Spleen (tissue), 11 donors: ENCODE measurements at regions not wholly inside any gene's neighbourhood (a gene's known extent, or its start where the extent isn't known, plus 50 kb on each side); places are given as distances from the start of the nearest gene placed in this dataset.

Experiments used
- DNase-seq: peaks from one replicate; pipeline ENCODE4 v3.0.0-alpha.2; 2020
- H3K27ac ChIP-seq, 8 donors: fragments of 200-600 bp; sonication (generic) in 7 of 8; 1 replicate in 4 of 8; 2 replicates in 4 of 8; pipeline versions ENCODE4 v1.5.0 to v1.8.0; 2016 to 2021; ENCODE audit warnings: inconsistent platforms in 4 of 8, mild to moderate bottlenecking in 4 of 8, moderate library complexity in 1 of 8
- H3K27me3 ChIP-seq, 7 donors: fragments of 200-600 bp; sonication (generic) in 6 of 7; replicated peaks in 1 of 7; 1 replicate in 4 of 7; 2 replicates in 3 of 7; pipeline versions ENCODE4 v1.5.0 to v1.8.0; 2016 to 2021; ENCODE audit warnings: inconsistent platforms in 3 of 7, mild to moderate bottlenecking in 1 of 7
- H3K36me3 ChIP-seq, 6 donors: fragments of 200-600 bp; sonication (generic) in 5 of 6; 1 replicate in 4 of 6; 2 replicates in 2 of 6; pipeline versions ENCODE4 v1.5.0 to v1.8.0; 2016 to 2021; ENCODE audit warnings: inconsistent platforms in 2 of 6
- H3K4me1 ChIP-seq, 6 donors: fragments of 200-600 bp; sonication (generic) in 5 of 6; 1 replicate in 3 of 6; 2 replicates in 3 of 6; pipeline versions ENCODE4 v1.5.0 to v1.8.0; 2016 to 2021; ENCODE audit warnings: inconsistent platforms in 3 of 6
- H3K4me3 ChIP-seq, 8 donors: fragments of 200-600 bp; sonication (generic) in 7 of 8; 1 replicate in 4 of 8; 2 replicates in 4 of 8; pipeline versions ENCODE4 v1.5.0 to v1.8.0; 2016 to 2021; ENCODE audit warnings: inconsistent platforms in 4 of 8, mild to moderate bottlenecking in 4 of 8, moderate library complexity in 2 of 8
- H3K9me3 ChIP-seq, 8 donors: fragments of 200-600 bp; sonication (generic) in 7 of 8; 1 replicate in 4 of 8; 2 replicates in 4 of 8; pipeline versions ENCODE4 v1.5.0 to v1.8.0; 2016 to 2021; ENCODE audit warnings: inconsistent platforms in 4 of 8
- CTCF ChIP-seq, 11 experiments: fragments of 200-600 bp in 7 of 11; fragments of 450-650 bp in 4 of 11; sonication (generic) in 4 of 11; IDR thresholded peaks in 8 of 11; conservative IDR thresholded peaks in 3 of 11; 1 replicate in 7 of 11; 2 replicates in 4 of 11; pipeline versions ENCODE4 v1.4.0 to v1.8.0; 2016 to 2021; ENCODE audit warnings: antibody characterized with exemption in 11 of 11, inconsistent platforms in 4 of 11, mild to moderate bottlenecking in 1 of 11
- POLR2A ChIP-seq, 3 donors: fragments of 450-650 bp; IDR thresholded peaks; one replicate each; pipeline ENCODE4 v1.5.1; 2017; ENCODE audit warnings: antibody characterized with exemption in 3 of 3, mild to moderate bottlenecking in 1 of 3
- POLR2AphosphoS5 ChIP-seq, 3 donors: sonication (generic); formaldehyde crosslinking; IDR thresholded peaks; one replicate each; pipeline ENCODE4 v1.5.1; 2017; ENCODE audit warnings: antibody characterized with exemption in 3 of 3
- WGBS, 5 donors: extraction: QIAGEN DNeasy Blood & Tissue Kit in 3 of 5; methylation state at CpG; one replicate each; pipeline versions ENCODE4 v1.1.5 to v1.1.7; 2013 to 2018; 5-methylcytosine and 5-hydroxymethylcytosine counted together
- intact Hi-C: fragments of 100-400 bp; cut with DNase I; formaldehyde crosslinking; loops from one replicate; pipeline ENCODE4 v1.15.0; 2023; ENCODE audit warnings: low total_unique reads
- donor health status: healthy with polysubstance abuse.
- donor health status: DM: no; HTN: no; CAD: no; lungs with moderate emphysema.
- donor health status: DM: no; HTN: no; CAD: no.
- donor health status: Bipolar disorder and iron deficiency.
- donor health status: healthy.
- donor health status: DM: no; HTN: no; CAD: no.
- donor health status: DM: yes; HTN: yes; CAD: no.

DNA sequence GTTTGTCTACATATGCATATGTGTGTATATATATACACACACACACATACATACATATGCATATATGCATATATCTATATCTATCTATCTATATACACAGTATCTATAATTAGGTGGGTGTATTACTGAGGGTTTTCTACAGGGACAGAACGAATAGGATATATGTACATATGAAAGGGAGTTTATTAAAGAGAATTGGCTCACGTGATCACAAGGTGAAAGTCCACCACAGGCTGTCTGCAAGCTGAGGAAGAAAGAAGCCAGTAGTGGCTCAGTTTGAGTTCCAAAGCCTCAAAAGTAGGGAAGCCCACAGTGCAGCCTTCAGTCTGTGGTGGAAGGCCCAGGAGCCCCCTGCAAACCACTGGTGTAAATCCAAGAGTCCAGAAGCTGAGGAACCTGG is 756.0 kb upstream of the ACVR2A start:
- 81 to 90% (median 85%) methylated on average over 2 of the region's 2 CpGs for WGBS, 5 donors
- H3K27ac ChIP-seq: no peak overlapping the region
- no peaks in the 10 kb centered on the region for H3K27me3 ChIP-seq
- no peaks in the 10 kb centered on the region for H3K9me3 ChIP-seq
- no peak for DNase-seq
- TF ChIP-seq CTCF (IDR thresholded peaks at IDR 0.05 in 8 of 11, conservative IDR thresholded peaks at IDR 0.05 in 3 of 11) (no peak), POLR2AphosphoS5 (IDR thresholded peaks at IDR 0.05) (no peak), POLR2A (IDR thresholded peaks at IDR 0.05) (no peak)
- H3K36me3 ChIP-seq: no peaks in the 10 kb centered on the region
- H3K4me3 ChIP-seq: no peak overlapping the region
- no peaks in the 10 kb centered on the region for H3K4me1 ChIP-seq
- intact Hi-C loops: no loop called here

DNA sequence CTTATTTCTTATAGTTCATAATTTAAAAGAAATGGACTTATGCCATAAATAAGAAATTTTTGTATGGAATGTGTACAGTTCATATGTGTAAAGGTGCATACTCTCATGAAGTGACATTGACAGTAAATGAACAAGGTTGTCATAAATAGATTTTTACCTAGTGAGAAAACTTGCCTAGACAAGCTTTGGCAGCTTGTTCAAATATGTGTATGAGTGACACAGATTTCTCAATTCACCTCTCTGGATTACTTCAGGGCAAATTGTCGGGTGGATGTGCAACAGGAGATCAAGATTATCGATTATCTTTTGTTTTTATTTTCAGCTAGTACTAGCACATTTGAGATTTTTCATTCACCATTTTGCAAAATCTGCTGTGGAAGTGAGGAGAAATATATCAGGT is 758.1 kb upstream of the ACVR2A start:
- no peak overlapping the region for H3K4me3 ChIP-seq
- H3K9me3 ChIP-seq: no peaks in the 10 kb centered on the region
- H3K27me3 ChIP-seq: no peaks in the 10 kb centered on the region
- H3K27ac ChIP-seq: no peak overlapping the region
- 87 to 95% (median 91%) methylated on average over 2 of the region's 2 CpGs for WGBS, 5 donors
- no peak for TF ChIP-seq POLR2A (IDR thresholded peaks at IDR 0.05)
- no peak for TF ChIP-seq CTCF (IDR thresholded peaks at IDR 0.05 in 8 of 11, conservative IDR thresholded peaks at IDR 0.05 in 3 of 11)
- TF ChIP-seq POLR2AphosphoS5 (IDR thresholded peaks at IDR 0.05): no peak
- H3K36me3 ChIP-seq: no peaks in the 10 kb centered on the region
- intact Hi-C loops: no loop called here
- peaks cover 0 to 4% (median 0%) of the 10 kb centered on the region in 6 donors for H3K4me1 ChIP-seq
- DNase-seq: no peak

GRCh38 chr2:147083664-147084063 is 761.2 kb upstream of the ACVR2A start:
- no peak for DNase-seq
- H3K9me3 ChIP-seq: no peaks in the 10 kb centered on the region
- H3K27me3 ChIP-seq: no peaks in the 10 kb centered on the region
- no peak overlapping the region for H3K4me3 ChIP-seq
- no peak for TF ChIP-seq CTCF (IDR thresholded peaks at IDR 0.05 in 8 of 11, conservative IDR thresholded peaks at IDR 0.05 in 3 of 11)
- no peak for TF ChIP-seq POLR2AphosphoS5 (IDR thresholded peaks at IDR 0.05)
- TF ChIP-seq POLR2A (IDR thresholded peaks at IDR 0.05): no peak
- H3K27ac ChIP-seq: no peak overlapping the region
- H3K4me1 ChIP-seq: peaks cover 0 to 4% (median 0%) of the 10 kb centered on the region in 6 donors
- H3K36me3 ChIP-seq: no peaks in the 10 kb centered on the region
- intact Hi-C loops: loop anchor here (5.0 kb wide), 1 partner anchor 829 kb away; no protein-coding TSS in a partner anchor
- WGBS, 5 donors: 79 to 98% (median 89%) methylated on average over 4 of the region's 4 CpGs

DNA sequence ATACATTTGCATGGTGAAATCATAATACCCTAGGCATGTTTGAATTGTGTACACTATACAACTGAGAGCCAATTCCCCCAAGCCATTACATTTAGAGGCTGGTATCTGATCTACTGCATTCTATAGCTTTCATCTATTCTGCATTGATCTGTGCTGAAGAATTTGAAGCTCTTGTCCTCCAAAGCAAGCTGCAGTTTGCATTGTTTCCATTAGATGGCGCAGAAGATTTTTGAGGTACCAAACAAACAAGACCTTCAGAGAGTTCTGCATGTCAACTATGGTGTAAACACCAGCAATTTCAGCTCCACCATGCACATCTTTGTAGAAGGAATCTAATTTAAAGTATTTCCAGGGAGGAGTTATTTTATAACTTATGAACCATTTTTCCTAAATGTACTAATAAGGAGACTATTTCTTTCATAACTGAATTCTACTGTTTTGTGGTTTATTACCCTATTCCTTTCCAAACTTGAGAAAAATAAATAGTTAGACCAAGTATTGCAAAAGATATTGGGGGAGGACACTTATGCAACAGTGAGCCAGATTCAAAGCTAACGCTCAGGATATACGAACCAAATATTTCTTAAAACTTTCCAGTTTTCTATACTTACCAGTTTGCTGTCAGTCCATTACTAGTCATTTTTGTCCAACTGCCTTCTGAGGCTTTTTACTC is 761.8 kb upstream of the ACVR2A start:
- peaks cover 0 to 4% (median 0%) of the 10 kb centered on the region in 6 donors for H3K4me1 ChIP-seq
- no peak overlapping the region for H3K4me3 ChIP-seq
- DNase-seq: no peak
- no peak overlapping the region for H3K27ac ChIP-seq
- intact Hi-C loops: loop anchor here (5.0 kb wide), 1 partner anchor 829 kb away; no protein-coding TSS in a partner anchor
- peak; percentile 47 to 79 (median 71) for TF ChIP-seq CTCF (IDR thresholded peaks at IDR 0.05 in 8 of 11, conservative IDR thresholded peaks at IDR 0.05 in 3 of 11)
- TF ChIP-seq POLR2AphosphoS5 (IDR thresholded peaks at IDR 0.05): no peak
- H3K9me3 ChIP-seq: no peaks in the 10 kb centered on the region
- H3K36me3 ChIP-seq: no peaks in the 10 kb centered on the region
- 34 to 57% (median 40%) methylated on average over 3 of the region's 3 CpGs for WGBS, 5 donors
- H3K27me3 ChIP-seq: no peaks in the 10 kb centered on the region
